ENCODE measurements at regions not wholly inside any gene's neighbourhood (a gene's known extent, or its start where the extent isn't known, plus 50 kb on each side); places are given as distances from the start of the nearest gene placed in this dataset.

DNA sequence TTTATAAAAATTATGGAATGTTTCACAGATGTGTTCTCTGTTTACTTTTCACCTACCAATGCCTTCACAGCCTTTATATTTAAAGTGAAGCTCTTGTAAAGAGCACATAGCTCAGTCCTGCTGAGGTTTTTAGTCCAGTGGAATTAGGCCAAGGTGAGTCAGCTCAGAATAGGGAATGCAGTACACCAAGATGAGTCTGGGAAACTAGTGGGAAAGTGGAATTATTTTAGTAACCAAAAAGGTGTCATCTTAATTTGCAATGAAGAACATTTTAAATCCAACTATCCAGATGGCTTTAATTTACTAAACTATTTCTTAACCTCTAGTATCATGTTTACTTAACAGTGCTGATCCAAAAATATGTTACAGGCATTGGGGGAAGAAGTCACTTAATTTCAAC is 236.3 kb upstream of the CTBP2 start:
- DNase-seq: no peak

DNA sequence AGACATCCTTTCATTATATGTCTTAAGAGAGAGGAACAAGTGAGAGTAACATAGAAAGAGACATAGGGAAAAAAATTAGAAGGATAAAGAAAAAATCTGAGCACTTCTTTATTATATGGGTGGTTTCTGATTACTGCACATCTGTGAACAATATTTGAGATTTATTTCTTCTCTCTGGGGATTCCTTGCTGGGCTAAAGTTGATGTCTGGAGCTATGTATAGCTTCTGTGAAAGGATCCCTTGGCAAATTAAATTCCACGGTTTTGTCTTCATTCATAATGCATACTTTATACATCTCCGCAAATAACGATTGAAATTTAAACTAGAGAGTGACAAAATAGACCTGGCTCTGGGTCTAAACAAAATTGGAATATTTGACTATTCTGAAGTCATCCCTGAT is 232.2 kb upstream of the CTBP2 start:
- no peak for DNase-seq

DNA sequence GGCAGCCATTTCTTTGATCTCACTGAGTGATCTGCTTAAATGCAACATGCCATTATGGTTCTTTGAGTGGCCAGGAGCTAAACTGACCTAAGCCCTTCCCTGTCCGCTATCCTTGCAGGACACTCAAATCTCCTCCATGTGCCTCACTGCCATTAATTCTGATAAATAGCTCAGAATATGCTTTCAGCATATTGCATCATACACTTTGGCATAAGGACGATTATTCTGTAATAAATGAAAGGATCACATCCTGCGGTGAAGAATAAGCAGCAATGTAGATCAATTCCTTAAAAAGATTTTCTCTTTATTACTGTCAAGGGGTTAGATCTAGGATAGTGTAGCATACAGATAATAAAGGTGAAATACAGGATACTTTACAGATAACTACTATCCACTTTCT is 231.8 kb upstream of the CTBP2 start:
- DNase-seq: no peak

DNA sequence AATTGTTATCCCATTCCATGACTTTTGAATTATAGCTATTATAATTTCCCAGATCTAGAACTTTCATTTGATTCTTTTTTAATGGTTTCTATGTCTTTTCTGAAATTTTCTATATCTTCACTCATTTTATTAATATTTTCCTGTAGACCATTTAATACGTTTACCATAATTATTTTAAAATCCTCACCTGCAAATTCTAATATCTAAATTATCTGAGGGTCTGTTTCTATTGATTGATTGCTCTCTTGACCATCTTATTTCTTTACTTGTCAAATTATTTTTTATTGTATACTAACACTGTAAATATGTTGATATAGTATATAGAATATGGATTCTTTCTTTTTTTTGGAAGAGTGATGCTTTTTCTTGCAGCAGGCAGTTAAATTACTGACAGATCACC is 229.3 kb upstream of the CTBP2 start:
- DNase-seq: no peak

DNA sequence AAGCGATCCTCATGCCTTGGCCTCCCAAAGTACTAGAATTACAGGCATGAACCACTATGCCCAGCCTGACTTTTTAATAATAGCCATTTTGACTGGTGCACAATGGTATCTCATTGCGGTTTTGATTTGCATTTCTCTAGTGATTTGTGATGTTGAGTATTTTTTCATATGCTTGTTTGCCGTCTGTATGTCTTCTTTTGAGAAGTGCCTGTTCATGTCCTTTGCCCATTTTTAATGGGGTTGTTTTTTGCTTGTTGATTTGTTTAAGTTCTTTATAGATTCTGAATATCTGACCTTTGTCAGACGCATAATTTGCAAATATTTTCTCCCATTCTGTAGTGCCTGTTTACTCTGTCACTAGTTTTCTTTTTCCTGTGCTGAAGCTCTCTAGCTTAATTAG is 219.2 kb upstream of the CTBP2 start:
- DNase-seq: no peak

DNA sequence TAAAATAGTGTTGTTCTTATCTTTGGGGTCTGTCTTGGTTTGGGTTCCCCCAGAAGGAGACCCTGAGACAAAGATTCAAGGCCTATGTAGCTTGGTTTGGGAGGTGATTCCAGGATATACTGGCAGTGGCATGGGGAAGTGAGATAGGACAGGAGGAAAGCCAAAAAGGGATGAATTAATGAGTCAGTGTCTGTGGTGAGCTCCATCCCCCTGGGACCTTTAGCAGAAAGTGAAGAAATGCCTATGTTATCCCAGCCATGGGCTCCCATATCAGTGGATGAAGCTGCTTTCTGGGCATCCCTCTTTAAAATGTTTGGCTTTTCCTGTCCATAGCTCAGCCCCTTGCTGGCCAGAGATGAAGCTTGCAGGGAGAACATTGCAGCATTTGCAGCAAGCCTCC is 217.0 kb upstream of the CTBP2 start:
- no peak for DNase-seq

DNA sequence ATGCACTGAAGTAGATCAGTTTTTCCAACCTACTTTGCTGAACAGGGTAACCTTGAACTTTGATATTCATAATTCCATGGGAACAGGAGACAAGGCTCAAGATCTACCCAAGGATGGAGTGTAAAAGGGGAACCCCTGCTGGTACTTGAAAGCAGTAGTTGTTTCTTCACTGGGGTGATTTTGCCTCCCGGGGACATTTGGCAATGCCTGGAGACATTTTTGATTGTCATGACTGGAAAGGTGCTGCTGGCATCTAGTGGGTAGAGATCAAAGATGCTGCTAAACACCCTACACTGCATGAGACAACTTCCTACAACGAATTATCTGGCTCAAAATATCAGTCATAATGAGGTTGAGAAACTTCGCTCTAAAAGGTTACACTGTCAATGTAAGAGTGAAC is 214.8 kb upstream of the CTBP2 start:
- no peak for DNase-seq

DNA sequence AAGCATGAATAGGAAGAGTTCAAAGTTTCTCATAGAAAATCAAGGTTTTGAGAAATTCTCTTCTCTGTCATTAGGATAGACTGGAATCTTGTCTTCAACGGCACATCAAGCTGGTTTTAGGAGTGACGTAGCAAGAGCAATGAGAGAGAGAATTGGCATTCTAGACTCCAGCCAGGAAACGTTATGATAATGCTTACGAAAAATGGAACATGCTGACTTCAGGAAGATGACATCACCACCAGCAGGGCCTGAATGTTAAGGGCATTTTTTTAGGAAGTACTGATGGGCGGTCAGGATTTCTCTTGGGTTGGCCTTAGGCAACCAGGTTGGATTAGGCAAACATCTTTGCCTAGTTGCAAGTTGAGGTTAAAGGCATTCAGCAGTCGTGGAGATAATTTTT is 213.2 kb upstream of the CTBP2 start:
- no peak for DNase-seq

DNA sequence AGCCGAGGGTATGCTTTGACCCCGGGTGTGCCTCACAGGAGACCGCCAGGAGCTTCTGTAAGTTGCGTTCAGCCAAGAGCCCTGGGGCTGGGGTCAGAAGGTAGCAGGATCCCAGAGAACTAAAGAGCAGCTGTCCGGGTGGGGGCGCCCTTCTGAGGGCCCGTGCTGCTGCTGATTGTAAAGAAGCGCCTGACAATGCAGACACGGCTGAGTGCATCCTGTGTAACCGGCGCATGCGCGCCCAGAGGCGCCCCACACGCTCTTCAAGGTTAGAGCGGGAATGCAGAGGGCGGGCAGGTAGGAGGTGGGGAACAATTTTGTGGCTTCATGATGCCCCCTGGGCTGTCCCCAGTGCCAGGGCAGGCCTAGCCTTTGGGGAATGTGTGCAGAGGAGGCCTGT is 210.2 kb upstream of the CTBP2 start:
- peak in 1 of 2 experiments; percentile 5 for DNase-seq

DNA sequence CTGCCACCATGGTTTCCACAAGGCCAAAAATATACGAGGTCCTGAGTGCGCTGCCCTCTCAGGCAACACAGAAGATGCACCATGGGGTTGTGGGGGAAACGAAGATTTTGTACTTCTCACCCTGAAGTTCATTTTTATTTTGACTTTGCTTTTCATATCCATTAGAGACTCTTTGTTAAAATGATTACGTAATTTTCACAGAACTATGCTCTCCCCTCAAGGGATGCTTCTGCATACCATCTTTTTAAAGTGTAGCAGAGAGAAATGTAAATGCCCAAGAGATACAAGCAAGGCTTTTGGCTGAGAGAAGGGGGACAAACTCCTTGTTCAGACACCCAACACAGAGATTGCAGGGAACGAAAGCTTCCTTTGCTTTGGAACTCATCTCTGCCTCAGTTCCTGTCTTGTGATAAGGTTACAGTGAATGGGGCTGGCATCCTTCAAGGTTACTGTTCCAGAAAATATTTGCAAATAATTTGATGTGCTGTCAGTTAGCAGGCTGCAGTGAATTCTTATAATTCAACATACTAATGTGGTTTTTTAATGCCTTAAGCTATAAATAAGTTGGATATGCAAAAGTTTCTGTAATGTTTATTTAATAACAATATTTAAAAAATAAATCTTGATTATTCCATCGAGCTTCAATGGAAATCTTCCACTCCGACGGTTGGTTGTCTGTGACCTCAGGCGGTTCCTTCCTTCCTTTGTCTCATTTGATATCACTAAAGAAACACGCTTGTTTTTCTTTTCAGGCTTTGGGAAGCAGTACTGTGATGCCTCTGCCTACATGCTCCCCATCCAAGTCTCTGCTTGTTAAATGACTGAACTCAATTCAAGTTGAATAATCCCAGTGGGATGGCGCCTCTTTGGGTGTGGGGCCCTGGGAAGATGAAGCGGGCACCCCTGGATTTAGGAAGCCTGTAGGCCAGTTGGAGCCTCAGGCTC is 209.3 kb upstream of the CTBP2 start:
- DNase-seq: no peak

DNA sequence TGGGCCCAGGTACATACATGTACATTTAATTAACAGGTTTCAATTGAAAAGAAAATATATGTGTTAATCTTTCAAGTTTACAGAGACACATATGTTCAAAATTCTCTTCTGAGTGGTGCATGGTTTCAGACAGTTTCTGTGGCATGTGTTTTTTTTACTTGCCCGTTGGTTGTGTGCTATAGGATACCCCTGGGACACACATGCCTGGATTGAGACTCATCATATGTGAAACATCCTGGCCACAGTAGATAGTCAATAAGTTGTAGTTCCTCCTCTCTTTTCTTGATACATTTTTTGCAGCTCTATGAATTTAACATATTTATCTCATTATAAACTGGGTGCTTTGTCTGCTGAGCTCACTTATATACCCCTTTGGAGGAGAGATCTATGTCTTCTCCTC is 207.8 kb upstream of the CTBP2 start:
- DNase-seq: no peak

DNA sequence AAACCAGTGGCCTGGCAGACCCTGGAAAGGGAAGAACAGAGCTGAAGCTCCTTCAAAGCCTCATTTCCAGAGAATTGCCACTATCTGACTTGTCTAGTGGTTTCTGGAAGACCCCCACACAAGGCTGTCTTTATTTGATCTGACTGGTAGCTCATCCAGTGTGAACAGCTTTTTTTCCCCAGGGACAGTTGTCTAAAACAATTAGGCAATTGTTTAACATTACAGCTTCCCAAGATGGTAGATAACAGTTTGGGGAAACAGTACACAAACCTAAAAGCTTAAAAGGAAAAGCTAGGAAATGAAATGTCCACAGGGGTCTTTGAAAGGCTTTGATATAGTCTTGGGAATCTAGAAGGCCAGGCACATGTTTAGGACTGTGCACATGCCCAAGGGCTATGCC is 203.4 kb upstream of the CTBP2 start:
- DNase-seq: no peak

DNA sequence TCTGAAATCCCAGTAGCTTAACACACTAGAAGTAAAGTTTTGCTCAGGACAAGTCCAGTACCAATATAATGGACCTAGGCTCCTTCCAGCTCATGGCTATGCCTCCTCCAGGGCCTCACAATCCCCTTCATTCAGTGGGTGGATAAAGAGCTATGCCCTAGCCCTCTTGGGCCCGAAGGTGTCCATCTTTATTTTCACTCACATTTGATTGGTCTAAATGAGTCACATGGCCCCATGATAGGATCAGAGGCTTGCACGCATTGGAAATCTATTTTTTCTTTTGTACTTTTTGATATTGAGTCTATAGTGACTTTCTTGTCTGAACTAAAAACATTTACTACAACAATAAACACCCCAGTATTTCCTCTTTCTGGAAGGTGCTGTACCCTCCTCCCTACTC is 202.6 kb upstream of the CTBP2 start:
- no peak for DNase-seq

DNA sequence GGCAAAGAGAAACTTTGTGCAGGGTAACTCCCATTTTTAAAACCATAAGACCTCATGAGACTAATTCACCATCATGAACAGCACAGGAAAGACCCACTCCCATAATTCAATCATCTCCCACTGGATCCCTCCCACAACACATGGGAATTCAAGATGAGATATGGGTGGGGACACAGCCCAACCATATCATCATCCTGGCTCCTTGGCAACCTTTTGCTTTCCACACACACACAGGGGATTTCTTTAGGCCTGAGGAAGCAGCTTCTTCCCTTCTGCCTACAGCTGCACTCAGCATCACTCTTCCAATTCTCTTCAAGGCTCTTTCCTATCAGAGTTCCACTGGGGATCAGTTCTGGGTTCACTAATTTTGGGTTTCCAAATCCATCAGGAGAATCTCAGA is 199.0 kb upstream of the CTBP2 start:
- DNase-seq: no peak

DNA sequence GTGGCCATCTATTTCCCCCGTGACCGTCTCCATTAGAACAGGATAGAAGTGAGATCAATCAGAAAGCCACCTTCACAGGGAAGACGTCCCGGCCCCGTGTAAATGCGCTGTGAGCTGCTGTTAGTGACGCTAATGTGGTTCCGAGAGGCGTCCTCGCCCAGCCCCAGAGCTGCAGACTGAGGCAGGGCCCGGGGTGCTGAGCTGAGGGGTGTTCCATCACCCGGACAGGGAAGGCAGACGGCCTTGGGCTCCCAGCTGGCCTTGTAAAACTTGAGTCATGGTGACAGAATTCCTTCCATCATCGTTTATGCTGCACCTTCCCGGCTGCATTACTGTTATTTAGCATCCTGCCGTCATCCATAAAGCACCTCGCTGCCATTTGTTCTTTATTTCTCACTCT is 195.3 kb upstream of the CTBP2 start:
- no peak for DNase-seq

DNA sequence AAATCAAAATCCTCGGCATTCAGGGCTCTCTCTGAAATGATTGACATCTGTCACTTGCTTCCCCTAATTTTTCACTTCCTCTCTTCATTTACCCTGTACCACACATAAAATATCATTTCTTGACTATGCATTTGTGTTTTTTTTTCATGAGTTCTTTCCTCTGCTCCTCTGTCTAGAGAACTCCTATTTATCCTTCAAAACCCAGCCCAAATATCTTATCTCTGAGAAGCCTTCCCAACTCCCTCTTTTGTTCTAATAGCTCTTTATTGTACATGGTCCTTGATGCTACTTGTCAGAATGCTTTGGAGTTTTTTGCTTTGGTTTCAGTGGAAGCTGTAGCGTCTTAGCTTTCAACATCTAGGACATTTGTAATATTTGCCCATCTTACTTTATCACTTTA is 190.2 kb upstream of the CTBP2 start:
- no peak for DNase-seq

DNA sequence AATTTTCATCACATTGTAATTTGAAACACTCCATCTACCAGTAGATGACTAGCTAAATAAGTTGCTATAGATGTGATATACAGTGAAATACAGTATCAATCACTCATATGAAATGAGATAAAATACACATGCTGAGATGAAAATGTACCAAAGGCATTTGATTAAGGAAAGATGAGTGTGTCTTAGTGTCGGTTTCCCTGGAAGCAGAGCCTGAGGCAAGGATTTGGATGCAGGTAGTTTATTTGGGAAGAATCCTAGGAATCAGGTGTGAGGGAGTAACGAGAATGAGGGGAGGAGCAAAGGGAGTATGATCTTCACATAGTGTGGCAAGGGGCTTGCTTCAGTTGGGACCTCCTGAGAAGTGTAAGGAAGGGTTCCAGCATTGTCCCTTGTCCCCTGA is 188.2 kb upstream of the CTBP2 start:
- no peak for DNase-seq

DNA sequence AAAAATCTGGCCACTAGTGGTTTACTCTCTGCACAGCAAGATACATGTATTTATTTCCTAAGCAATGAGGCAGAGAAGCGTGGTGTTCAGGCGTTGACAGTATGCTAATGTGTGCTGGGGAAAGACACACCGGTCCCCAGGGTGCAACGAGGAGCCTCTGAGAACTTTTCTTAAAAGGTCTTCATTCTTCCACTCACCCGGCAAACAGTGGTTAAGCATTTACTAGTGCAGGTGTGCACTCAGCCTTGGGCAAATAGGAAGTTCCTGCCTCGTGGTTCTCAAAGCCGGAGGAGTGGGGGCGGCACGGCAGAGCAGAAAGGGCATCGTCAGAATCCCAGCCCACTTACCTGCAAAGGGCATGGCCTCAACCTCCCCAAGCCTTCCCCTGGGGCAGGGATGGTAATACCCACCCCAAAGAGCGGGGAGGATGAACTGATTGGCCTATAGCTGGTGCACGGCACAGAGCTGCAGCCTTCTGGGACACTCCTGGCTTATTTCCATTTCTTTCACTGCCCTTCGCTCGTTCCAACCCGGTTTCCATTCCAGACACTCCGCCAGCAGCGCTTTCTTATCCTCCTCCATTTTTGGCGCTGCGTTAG is 184.3 kb upstream of the CTBP2 start:
- no peak for DNase-seq

DNA sequence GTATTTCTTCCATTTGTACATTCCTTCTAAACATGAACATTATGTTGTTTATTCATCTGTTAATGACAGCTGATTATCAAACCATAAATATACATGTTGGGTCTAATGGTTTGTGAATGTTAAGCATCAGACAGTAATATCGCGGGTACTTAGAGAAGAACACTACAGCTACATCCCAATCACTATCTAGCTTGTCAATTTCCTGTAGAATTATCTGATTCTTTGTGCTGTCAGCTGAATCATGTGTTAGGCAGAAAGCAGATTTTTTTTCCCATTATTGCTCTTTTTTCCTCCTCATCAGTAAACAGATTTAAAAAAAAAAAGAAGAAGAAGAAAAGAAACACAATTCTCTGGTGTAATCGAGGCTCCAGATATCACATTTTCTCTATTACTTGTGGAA is 183.6 kb upstream of the CTBP2 start:
- no peak for DNase-seq

DNA sequence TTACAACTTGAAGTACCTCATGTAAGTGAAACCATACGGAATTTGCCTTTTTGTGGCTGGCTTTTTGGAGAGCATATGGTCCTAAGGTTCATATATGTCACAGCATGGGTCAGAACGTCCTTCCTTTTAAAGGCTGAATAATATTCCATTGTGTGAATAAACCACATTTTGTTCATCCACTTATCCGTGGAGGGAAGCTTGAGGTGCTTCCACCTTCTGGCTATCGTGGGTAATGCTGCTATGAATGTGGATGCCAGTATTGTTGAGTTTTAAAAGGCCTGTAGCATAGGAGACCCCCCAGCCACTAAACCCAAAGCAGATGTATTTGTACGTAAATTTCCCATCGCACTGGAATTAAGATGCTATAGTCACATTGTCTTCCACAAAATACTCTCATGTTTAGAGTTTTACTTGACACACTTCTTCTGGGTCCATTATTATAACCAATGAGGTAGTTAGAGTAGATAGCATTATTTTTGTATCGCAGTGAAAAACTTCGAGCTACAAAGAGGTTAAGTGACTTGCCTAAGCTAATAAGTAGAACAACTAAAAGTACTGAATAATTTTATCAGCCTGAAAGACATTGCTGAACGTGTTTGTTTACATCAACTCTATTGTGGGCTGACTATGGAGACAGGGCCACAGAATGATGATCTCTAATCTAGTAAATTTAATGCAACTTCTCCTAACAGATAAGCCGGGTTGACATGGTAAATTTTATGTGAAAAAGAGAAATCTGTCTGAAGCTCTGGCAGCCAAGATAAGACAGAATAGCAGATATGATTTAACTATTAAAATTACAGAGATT is 183.0 kb upstream of the CTBP2 start:
- DNase-seq: peak in 1 of 2 experiments; percentile 19

DNA sequence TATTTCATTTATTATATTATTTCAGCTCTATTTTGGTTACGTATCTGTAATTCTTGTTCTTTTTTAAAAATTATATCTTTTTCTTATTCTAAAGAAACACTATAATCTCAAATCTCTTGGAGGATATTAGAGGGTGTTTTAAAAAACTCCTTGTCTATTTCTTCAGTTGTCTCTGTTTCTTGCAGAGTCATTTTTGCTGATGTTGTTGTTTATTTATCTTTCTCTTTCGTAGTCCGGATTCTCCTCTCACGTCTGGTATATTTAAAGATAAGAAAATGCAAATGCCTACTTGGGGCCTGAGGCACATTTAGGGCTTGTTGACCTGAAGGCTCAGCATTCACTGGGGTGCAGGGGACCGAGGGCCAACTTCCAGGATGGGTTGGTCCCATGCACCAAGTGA is 181.2 kb upstream of the CTBP2 start:
- no peak for DNase-seq

DNA sequence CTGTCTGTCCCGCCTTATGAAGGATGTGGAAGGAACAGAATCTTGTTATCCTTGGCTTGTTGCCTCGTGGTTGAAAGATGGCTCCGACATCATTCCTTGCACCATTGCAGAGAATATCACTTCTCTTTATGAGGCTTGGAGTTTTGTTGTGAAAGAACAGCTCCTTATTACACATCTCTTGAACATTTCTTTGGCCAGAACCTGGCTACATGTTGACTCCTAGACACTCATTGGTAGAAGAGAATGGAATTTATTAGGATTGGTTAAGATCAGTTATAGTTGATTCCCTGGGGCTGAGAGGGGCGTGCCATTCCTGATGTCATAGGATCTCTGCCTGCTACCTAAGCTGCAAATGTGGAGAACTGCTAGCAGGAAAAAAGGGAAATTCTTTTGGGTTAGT is 180.5 kb upstream of the CTBP2 start:
- DNase-seq: no peak

DNA sequence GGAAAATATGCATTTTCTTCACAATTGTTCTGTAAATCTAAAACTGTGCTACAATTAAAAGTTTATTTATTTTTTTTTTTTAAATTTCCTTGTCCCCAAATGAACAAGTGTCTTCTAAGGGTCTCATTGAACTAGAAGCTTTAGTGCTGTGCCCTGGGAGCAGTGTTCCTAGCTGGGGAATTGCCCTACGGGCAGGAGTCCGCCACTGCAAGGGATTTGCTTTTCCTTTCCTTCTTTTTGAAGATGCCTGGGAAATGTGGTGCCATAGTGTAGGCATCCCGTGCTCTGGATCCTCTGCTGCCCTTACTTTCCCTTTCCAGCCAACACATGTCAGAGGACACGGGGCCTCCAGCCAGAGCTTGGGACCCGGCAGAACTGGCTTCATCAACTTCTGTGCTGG is 177.1 kb upstream of the CTBP2 start:
- DNase-seq: no peak

DNA sequence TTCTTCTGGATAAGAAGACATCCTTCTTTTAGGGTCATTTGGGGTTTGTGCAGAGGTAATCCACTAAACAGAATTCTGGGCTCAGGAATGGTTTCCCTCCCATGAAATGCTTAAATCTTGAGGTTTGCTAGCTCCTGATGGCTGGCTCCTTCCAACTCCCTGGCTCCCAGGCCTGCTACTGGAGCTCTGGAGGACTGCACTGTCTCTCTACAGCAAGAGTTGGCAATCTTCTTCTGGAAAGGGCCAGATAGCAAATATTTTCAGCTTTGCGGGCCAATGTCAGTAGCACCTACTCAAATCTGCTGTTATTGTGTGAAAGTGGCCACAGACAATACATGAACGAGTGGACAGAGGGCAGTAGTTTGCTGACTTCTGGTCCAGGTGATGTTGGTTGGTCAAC is 174.2 kb upstream of the CTBP2 start:
- DNase-seq: no peak

All from SHP77 (cell line).